HL-60 (cell line): ENCODE measurements at regions not wholly inside any gene's neighbourhood (a gene's known extent, or its start where the extent isn't known, plus 50 kb on each side); places are given as distances from the start of the nearest gene placed in this dataset.
A peak's percentile ranks its signal among the peaks of the same experiment; 100 is the strongest.
"Not testable (repeated sequence)": the region's sequence is repeated elsewhere in the genome, so short reads cannot be mapped to it uniquely, and the experiment has no call there.

Experiments used
- DNase-seq, 2 experiments: peaks; one replicate each; pipeline ENCODE4 v3.0.0-alpha.2; 2010 to 2020; ENCODE audit warnings: low read depth in 1 of 2, low spot score in 1 of 2
- H3K27ac ChIP-seq: fragments of 250-450 bp; sonication (Bioruptor Pico); replicated peaks from 2 replicates; pipeline ENCODE4 v1.5.1; 2020; ENCODE audit warnings: mild to moderate bottlenecking, moderate library complexity
- H3K27me3 ChIP-seq: fragments of 250-450 bp; sonication (Bioruptor Pico); 2 replicates; pipeline ENCODE4 v1.5.1; 2021; ENCODE audit warnings: mild to moderate bottlenecking, moderate library complexity; ENCODE audit not compliant: insufficient read depth, poor library complexity, severe bottlenecking
- H3K4me3 ChIP-seq: replicated peaks from 2 replicates; pipeline ENCODE4 v1.5.1; 2011; ENCODE audit warnings: mild to moderate bottlenecking, control low read depth, low read length; ENCODE audit not compliant: insufficient read depth
- CTCF ChIP-seq: IDR thresholded peaks from one replicate; pipeline ENCODE4 v1.5.1; 2011; ENCODE audit warnings: low read length, control low read depth, inconsistent platforms; ENCODE audit not compliant: insufficient read depth
- GABPA ChIP-seq: IDR thresholded peaks from 2 replicates; pipeline ENCODE4 v1.6.1; 2012; ENCODE audit warnings: low read depth
- POLR2AphosphoS5 ChIP-seq: IDR thresholded peaks from 2 replicates; pipeline ENCODE4 v1.6.1; 2012; ENCODE audit warnings: low read depth
- REST ChIP-seq: IDR thresholded peaks from 2 replicates; pipeline ENCODE4 v1.6.1; 2012; ENCODE audit warnings: low read depth; ENCODE audit not compliant: insufficient replicate concordance
- SPI1 ChIP-seq: IDR thresholded peaks from 2 replicates; pipeline ENCODE4 v1.6.1; 2012; ENCODE audit warnings: low read depth, mild to moderate bottlenecking, borderline replicate concordance

GRCh38 chr7:3138997-3139396, 95.3 kb upstream of the CARD11 start:
- peak in 1 of 2 experiments; percentile 9 for DNase-seq

GRCh38 chr7:3140834-3141233, 97.2 kb upstream of the CARD11 start:
- Histone ChIP-seq H3K27me3 (no peaks in the 10 kb centered on the region), H3K4me3 (no peak overlapping the region), H3K27ac (no peak overlapping the region)
- TF ChIP-seq REST = no peak
- no peak for TF ChIP-seq POLR2AphosphoS5
- TF ChIP-seq SPI1 = no peak
- no peak for TF ChIP-seq CTCF
- TF ChIP-seq GABPA = no peak
- DNase-seq = no peak

More at GRCh38 chr7:3138997-3139396, 95.3 kb upstream of the CARD11 start:
- H3K27me3 ChIP-seq = no peaks in the 10 kb centered on the region
- H3K27ac ChIP-seq = no peak overlapping the region
- no peak overlapping the region for H3K4me3 ChIP-seq
- TF ChIP-seq CTCF = no peak
- no peak for TF ChIP-seq REST
- TF ChIP-seq GABPA = no peak
- no peak for TF ChIP-seq POLR2AphosphoS5
- no peak for TF ChIP-seq SPI1

- no peak overlapping the region for H3K27ac ChIP-seq
- no peak for DNase-seq
- peaks cover 4% of the 10 kb centered on the region for H3K27me3 ChIP-seq
- no peak overlapping the region for H3K4me3 ChIP-seq
- TF ChIP-seq POLR2AphosphoS5 (no peak), SPI1 (no peak)
Measured at GRCh38 chr7:3141326-3141725, 97.7 kb upstream of the CARD11 start.

GRCh38 chr7:3143869-3144775, 100.5 kb upstream of the CARD11 start:
- no peak for TF ChIP-seq REST
- H3K4me3 ChIP-seq = no peak overlapping the region
- H3K27me3 ChIP-seq = peaks cover 17% of the 10 kb centered on the region
- no peak overlapping the region for H3K27ac ChIP-seq
- no peak for DNase-seq

- DNase-seq, H3K27ac ChIP-seq, H3K4me3 ChIP-seq: not testable (repeated sequence)
- H3K27me3 ChIP-seq = peaks cover 17% of the 10 kb centered on the region
Measured at GRCh38 chr7:3144776-3145125, 101.1 kb upstream of the CARD11 start.
